GF-D8 (cell line): ENCODE measurements at regions not wholly inside any gene's neighbourhood (a gene's known extent, or its start where the extent isn't known, plus 50 kb on each side); places are given as distances from the start of the nearest gene placed in this dataset.

Source experiments
- DNase-seq: peaks from one replicate; lab custom pipeline; 2025; lab: John Stamatoyannopoulos, UW

- DNase-seq: no peak
Measured at GRCh38 chr12:24603371-24603770, 345.5 kb downstream of the BCAT1 start.

- DNase-seq: no peak
Measured at GRCh38 chr12:24600996-24601395, 347.9 kb downstream of the BCAT1 start.

GRCh38 chr12:24600551-24600950, 348.4 kb downstream of the BCAT1 start:
- no peak for DNase-seq

GRCh38 chr12:24599736-24600135, 349.2 kb downstream of the BCAT1 start:
- DNase-seq: no peak

- DNase-seq: no peak
Measured at GRCh38 chr12:24597580-24597979, 351.3 kb downstream of the BCAT1 start.

- no peak for DNase-seq
Measured at GRCh38 chr12:24596768-24597388, 352.0 kb downstream of the BCAT1 start.

GRCh38 chr12:24595652-24596235, 353.2 kb downstream of the BCAT1 start:
- DNase-seq: no peak

GRCh38 chr12:24591715-24592440, 357.0 kb downstream of the BCAT1 start:
- DNase-seq: no peak

GRCh38 chr12:24591079-24591626, 357.7 kb downstream of the BCAT1 start:
- no peak for DNase-seq

- DNase-seq: no peak
Measured at GRCh38 chr12:24586293-24586692, 362.6 kb downstream of the BCAT1 start.

- no peak for DNase-seq
Measured at GRCh38 chr12:24584032-24584675, 364.7 kb downstream of the BCAT1 start.

- no peak for DNase-seq
Measured at GRCh38 chr12:24582954-24583601, 365.8 kb downstream of the BCAT1 start.

GRCh38 chr12:24574538-24574937, 374.4 kb downstream of the BCAT1 start:
- no peak for DNase-seq

GRCh38 chr12:24573621-24574020, 375.3 kb downstream of the BCAT1 start:
- no peak for DNase-seq

GRCh38 chr12:24565300-24565699, 383.6 kb downstream of the BCAT1 start:
- no peak for DNase-seq

- DNase-seq: no peak
Measured at GRCh38 chr12:24562771-24563431, 386.0 kb downstream of the BCAT1 start.

- no peak for DNase-seq
Measured at GRCh38 chr12:24561882-24562770, 386.8 kb downstream of the BCAT1 start.

- DNase-seq: no peak
Measured at GRCh38 chr12:24561411-24561871, 387.5 kb downstream of the BCAT1 start.

GRCh38 chr12:24560831-24561271, 388.1 kb downstream of the BCAT1 start:
- DNase-seq: no peak

- DNase-seq: no peak
Measured at GRCh38 chr12:24560192-24560775, 388.6 kb downstream of the BCAT1 start.
